Activated T-helper 2 cell treated with anti-CD3 and anti-CD28 coated beads, Interferon-gamma antibody, Interleukin-2, Interleukin-4, amounts not matched to agents 10 μg/mL and 5 μg/mL and 100 μg/mL, durations not matched to agents 14 hours and 24 hours and 36 hours (primary cell): ENCODE measurements at regions not wholly inside any gene's neighbourhood (a gene's known extent, or its start where the extent isn't known, plus 50 kb on each side); places are given as distances from the start of the nearest gene placed in this dataset.

ENCODE experiments used
- DNase-seq: peaks from one replicate; pipeline ENCODE4 v3.0.0; 2021; ENCODE audit warnings: low spot score
- H3K27ac Mint-ChIP-seq: one replicate; pipeline ENCODE4 v1.8.0; 2021; ENCODE audit warnings: mixed read lengths
- H3K27me3 Mint-ChIP-seq: one replicate; pipeline ENCODE4 v1.8.0; 2021; ENCODE audit warnings: low read depth, mixed read lengths
- H3K36me3 Mint-ChIP-seq: one replicate; pipeline ENCODE4 v1.8.0; 2021; ENCODE audit warnings: low read depth, mixed read lengths
- H3K4me1 Mint-ChIP-seq: one replicate; pipeline ENCODE4 v1.8.0; 2021; ENCODE audit warnings: low read depth, mixed read lengths
- H3K4me3 Mint-ChIP-seq: one replicate; pipeline ENCODE4 v1.8.0; 2021; ENCODE audit warnings: low read depth, mild to moderate bottlenecking, moderate library complexity, mixed read lengths
- H3K9me3 Mint-ChIP-seq: one replicate; pipeline ENCODE4 v1.8.0; 2021; ENCODE audit warnings: mixed read lengths
- intact Hi-C: fragments of 100-400 bp; cut with micrococcal nuclease; formaldehyde crosslinking; loops from one replicate; pipeline ENCODE4 v1.15.1; 2023

DNA sequence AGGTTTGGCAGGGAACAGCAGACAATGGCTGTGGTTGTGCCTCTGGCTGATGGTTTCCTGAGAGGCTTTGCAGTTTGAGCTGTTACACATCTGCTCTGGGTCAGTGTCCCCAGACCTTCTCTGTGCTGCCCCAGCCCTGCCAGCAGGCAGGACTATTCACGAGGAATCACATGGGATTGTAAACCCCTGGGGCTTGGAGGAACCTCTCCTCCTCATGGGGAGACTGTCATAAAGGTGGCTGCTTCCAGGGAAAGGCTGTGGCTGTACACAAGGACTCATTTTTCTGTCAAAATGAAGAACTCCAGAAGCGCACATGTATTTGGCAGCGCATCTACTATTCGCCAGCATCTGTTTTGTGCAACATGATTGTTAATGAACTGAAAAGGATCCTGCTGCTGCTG is 142.6 kb upstream of the CYP1B1 start:
- peaks cover 7% of the 10 kb centered on the region for H3K4me1 Mint-ChIP-seq
- no peaks in the 10 kb centered on the region for H3K36me3 Mint-ChIP-seq
- intact Hi-C loops = no loop called here
- H3K27me3 Mint-ChIP-seq = peaks cover 14% of the 10 kb centered on the region
- no peak overlapping the region for H3K27ac Mint-ChIP-seq
- DNase-seq = no peak
- peaks cover 7% of the 10 kb centered on the region for H3K9me3 Mint-ChIP-seq
- no peak overlapping the region for H3K4me3 Mint-ChIP-seq

DNA sequence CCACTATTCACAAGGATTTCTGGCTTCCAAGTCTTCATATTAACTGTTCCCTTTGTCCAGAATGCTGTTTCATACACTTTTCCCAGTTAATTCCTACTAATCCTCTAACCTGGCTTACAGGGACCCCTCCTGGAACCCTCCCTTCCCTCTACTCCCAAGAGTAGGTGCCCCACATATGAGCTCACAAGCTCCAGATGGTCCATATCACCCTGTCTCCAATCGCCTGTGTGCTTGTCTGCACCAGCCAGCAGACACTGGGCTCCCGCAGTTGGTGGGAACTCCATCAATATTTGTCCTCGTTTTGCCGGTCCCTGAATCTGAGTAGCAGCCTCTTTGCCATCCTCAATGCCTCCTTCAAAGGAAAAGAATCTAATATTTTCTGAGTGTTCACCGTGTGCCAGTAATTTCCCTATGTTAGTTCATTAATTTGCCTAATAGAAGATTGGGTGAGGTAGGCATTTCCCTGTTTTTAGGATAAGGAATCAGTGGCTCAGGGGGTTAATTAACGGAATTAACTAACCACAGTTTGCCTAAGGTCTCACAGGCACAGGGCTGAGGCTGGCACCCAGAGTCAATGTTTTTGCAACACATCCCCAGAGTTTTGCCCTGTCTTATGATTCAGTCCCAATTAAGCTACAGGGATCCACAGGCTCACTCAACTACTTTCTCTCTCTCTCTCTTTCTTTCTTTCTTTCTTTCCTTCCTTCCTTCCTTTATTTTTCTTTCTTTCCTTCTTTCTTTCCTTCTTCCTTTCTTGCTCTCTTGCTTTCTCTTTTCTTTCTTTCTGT is 141.6 kb upstream of the CYP1B1 start:
- H3K9me3 Mint-ChIP-seq = peaks cover 11% of the 10 kb centered on the region
- H3K4me1 Mint-ChIP-seq = peaks cover 7% of the 10 kb centered on the region
- no peak overlapping the region for H3K4me3 Mint-ChIP-seq
- no peak overlapping the region for H3K27ac Mint-ChIP-seq
- DNase-seq = no peak
- H3K36me3 Mint-ChIP-seq = no peaks in the 10 kb centered on the region
- H3K27me3 Mint-ChIP-seq = peaks cover 9% of the 10 kb centered on the region
- intact Hi-C loops = no loop called here

GRCh38 chr2:38216886-38217285 is 140.9 kb upstream of the CYP1B1 start:
- intact Hi-C loops = no loop called here
- Mint-ChIP-seq H3K4me3 (no peak overlapping the region), H3K36me3 (no peaks in the 10 kb centered on the region), H3K4me1 (peaks cover 7% of the 10 kb centered on the region), H3K27ac (no peak overlapping the region), H3K27me3 (peaks cover 9% of the 10 kb centered on the region), H3K9me3 (peaks cover 11% of the 10 kb centered on the region)
- DNase-seq = no peak

- DNase-seq = no peak
- Mint-ChIP-seq H3K4me3 (no peak overlapping the region), H3K27me3 (peaks cover 16% of the 10 kb centered on the region), H3K27ac (no peak overlapping the region), H3K36me3 (no peaks in the 10 kb centered on the region), H3K9me3 (peaks cover 10% of the 10 kb centered on the region), H3K4me1 (peaks cover 7% of the 10 kb centered on the region)
- intact Hi-C loops = no loop called here
Measured at GRCh38 chr2:38215993-38216392, 140.0 kb upstream of the CYP1B1 start.

- peaks cover 8% of the 10 kb centered on the region for H3K9me3 Mint-ChIP-seq
- H3K36me3 Mint-ChIP-seq = no peaks in the 10 kb centered on the region
- H3K4me1 Mint-ChIP-seq = peaks cover 7% of the 10 kb centered on the region
- no peak overlapping the region for H3K4me3 Mint-ChIP-seq
- H3K27ac Mint-ChIP-seq = no peak overlapping the region
- DNase-seq = no peak
- peaks cover 16% of the 10 kb centered on the region for H3K27me3 Mint-ChIP-seq
- intact Hi-C loops = no loop called here
Measured at GRCh38 chr2:38215522-38215921, 139.6 kb upstream of the CYP1B1 start.

DNA sequence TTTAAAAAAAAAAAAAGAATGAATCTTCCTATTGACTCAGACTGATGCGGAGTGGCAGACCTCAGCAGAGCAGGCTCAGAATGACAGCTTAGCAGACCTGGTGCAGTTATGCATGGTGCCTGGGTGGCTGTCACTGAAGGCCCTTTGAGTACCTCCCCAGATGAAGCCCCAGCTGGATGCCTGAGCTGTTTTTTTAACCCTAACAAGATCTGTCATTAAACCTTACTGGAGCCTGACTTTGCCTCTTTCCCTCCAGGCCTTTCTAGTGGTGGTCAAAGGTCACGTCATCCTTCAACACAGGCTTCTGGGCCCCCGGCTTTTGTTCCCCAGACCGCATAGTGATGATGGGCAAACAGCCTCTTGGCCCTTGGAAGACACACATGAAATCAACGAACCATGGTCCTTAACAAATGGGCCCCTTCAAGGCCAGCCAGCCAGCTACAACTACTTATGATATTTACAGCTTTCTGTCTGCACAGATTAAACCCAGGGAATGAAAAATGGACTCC is 138.3 kb upstream of the CYP1B1 start:
- no peak for DNase-seq
- Mint-ChIP-seq H3K27me3 (peaks cover 15% of the 10 kb centered on the region), H3K9me3 (peaks cover 8% of the 10 kb centered on the region), H3K4me1 (peaks cover 7% of the 10 kb centered on the region), H3K4me3 (no peak overlapping the region), H3K27ac (no peak overlapping the region), H3K36me3 (no peaks in the 10 kb centered on the region)
- intact Hi-C loops = no loop called here

DNA sequence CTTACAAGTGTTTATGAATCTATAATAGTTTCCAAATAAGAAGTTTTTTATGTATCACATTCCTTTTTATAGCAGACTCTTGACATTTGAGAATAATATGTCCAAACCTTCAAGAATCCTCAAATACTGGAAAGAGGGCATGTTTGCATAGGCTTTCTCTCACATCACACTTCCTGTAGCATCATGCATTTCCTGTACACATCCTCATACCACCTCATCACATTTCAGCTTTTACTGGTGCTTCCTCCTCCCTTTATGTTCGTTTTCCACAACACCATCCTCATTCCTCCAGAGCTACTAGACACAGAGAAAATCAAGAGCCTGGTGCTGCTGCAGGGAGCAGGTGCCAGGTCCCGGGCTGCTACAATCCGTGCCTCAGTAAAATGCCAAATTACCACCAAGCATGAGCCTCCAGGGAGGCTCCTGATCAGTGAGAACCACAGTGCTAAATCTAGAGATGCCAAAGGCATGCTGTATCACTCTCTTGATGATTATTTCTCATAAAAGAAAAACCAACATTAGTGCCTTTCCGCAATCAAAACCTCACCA is 137.7 kb upstream of the CYP1B1 start:
- Mint-ChIP-seq H3K4me3 (no peak overlapping the region), H3K36me3 (no peaks in the 10 kb centered on the region), H3K4me1 (peaks cover 7% of the 10 kb centered on the region), H3K27ac (peak overlapping the region; percentile 13), H3K27me3 (peaks cover 11% of the 10 kb centered on the region), H3K9me3 (peaks cover 4% of the 10 kb centered on the region)
- DNase-seq = no peak
- intact Hi-C loops = no loop called here

DNA sequence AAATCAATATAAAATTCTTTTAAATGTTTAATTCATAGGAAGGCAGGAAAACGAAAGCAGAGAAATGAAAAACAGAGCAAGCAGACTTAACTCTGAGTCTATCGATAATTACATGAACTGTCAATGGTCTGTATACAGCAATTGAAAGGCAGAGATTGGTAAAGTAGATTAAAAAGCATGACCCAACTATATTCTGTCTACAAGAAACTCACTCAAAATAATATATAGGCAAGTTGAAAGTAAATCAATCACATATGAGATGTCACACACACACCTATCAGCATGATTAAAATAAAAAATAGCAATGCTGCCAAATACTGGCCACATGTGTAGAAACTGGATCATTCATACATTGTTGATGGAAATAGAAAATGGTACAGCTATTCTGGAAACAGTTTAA is 136.4 kb upstream of the CYP1B1 start:
- peaks cover 7% of the 10 kb centered on the region for H3K4me1 Mint-ChIP-seq
- peaks cover 18% of the 10 kb centered on the region for H3K27me3 Mint-ChIP-seq
- H3K27ac Mint-ChIP-seq = no peak overlapping the region
- intact Hi-C loops = no loop called here
- no peak for DNase-seq
- peaks cover 4% of the 10 kb centered on the region for H3K9me3 Mint-ChIP-seq
- H3K4me3 Mint-ChIP-seq = no peak overlapping the region
- H3K36me3 Mint-ChIP-seq = no peaks in the 10 kb centered on the region

DNA sequence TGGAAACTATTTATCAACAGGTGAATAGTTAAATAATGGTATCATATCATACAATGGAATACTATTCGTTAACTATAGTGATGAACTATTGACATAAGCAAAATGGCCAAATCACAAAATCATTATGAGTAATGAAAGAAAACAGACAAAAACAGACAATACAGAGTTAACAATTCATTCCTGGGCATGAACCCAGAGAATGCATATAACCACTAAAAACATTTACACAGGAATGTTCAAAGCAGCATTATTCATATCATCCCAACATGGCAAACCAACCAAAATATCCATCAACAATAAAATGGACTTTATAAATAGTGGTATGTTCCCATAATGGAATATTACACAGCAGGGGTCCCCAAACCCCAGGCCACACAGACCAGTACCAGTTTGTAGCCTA is 131.2 kb upstream of the CYP1B1 start:
- H3K4me3 Mint-ChIP-seq = no peak overlapping the region
- intact Hi-C loops = no loop called here

GRCh38 chr2:38203446-38203810 is 127.5 kb upstream of the CYP1B1 start:
- H3K4me1 Mint-ChIP-seq = no peaks in the 10 kb centered on the region
- H3K9me3 Mint-ChIP-seq = no peaks in the 10 kb centered on the region
- H3K4me3 Mint-ChIP-seq = no peak overlapping the region
- intact Hi-C loops = no loop called here
- H3K27ac Mint-ChIP-seq = no peak overlapping the region
- peaks cover 29% of the 10 kb centered on the region for H3K27me3 Mint-ChIP-seq
- H3K36me3 Mint-ChIP-seq = no peaks in the 10 kb centered on the region
- DNase-seq = no peak

More for the DNA sequence above, 131.2 kb upstream of the CYP1B1 start:
- Mint-ChIP-seq H3K9me3 (no peaks in the 10 kb centered on the region), H3K36me3 (no peaks in the 10 kb centered on the region), H3K27me3 (peaks cover 29% of the 10 kb centered on the region), H3K4me1 (no peaks in the 10 kb centered on the region), H3K27ac (no peak overlapping the region)
- DNase-seq = no peak

DNA sequence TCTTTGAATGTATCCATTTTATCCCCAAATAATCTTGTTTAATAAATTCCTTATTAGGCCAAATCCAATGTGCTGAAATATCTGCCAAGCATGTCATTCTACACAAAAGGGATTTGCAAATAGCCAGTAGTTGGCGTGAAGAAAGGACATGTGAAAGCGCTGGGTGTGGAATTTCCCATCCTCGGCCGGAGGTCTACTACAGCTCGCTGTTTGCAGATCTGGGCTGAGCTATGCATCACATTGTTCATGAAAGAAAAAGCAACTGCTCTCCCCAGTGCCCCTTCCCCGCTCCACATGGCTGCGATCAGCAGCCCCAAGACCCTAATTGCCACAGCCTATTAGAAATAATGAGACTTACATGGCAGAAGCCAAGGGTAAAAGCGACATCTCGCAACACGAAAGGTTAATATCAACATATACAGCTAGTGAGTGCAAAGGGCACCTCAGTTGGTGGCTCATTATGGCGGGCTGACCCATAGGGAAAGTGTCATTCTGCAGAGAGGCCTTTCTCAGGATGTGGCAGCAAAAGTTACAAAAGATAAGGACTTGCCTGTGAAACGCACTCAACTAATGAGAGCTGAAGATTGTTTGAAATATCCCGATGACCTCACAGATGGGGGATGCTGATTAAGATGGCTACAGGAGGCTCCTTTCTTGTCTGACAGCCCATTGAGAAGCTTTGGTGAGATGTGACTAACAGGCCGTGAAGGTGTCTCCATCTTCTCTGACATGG is 126.9 kb upstream of the CYP1B1 start:
- intact Hi-C loops = no loop called here
- Mint-ChIP-seq H3K36me3 (no peaks in the 10 kb centered on the region), H3K9me3 (no peaks in the 10 kb centered on the region), H3K27me3 (peaks cover 24% of the 10 kb centered on the region), H3K27ac (no peak overlapping the region), H3K4me3 (no peak overlapping the region), H3K4me1 (no peaks in the 10 kb centered on the region)
- no peak for DNase-seq

GRCh38 chr2:38201784-38202183 is 125.8 kb upstream of the CYP1B1 start:
- H3K4me3 Mint-ChIP-seq = no peak overlapping the region
- H3K36me3 Mint-ChIP-seq = no peaks in the 10 kb centered on the region
- DNase-seq = no peak
- no peaks in the 10 kb centered on the region for H3K9me3 Mint-ChIP-seq
- no peaks in the 10 kb centered on the region for H3K4me1 Mint-ChIP-seq
- intact Hi-C loops = no loop called here
- peaks cover 21% of the 10 kb centered on the region for H3K27me3 Mint-ChIP-seq
- H3K27ac Mint-ChIP-seq = no peak overlapping the region

DNA sequence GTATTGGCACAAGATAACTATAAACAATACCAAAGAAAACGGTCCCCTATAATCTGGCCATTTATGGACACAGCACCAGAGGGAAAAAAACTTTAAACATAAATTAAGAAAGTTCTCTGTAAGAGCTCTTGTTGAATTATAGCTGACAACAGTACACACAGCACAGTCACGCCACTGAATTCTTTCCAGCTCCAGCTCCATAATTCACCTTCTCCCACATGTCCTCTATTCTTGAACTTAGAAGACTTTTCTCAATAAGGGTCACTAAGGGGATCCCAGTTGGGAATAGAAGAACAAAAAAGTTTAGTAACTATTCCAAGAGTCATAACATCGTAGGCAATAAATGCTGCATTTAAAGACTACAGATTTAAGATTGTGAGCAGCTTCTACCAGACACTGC is 124.6 kb upstream of the CYP1B1 start:
- Mint-ChIP-seq H3K4me1 (no peaks in the 10 kb centered on the region), H3K27me3 (peaks cover 20% of the 10 kb centered on the region), H3K36me3 (no peaks in the 10 kb centered on the region), H3K4me3 (no peak overlapping the region), H3K27ac (no peak overlapping the region), H3K9me3 (no peaks in the 10 kb centered on the region)
- DNase-seq = no peak
- intact Hi-C loops = no loop called here
